Right lobe of liver (tissue), 6 donors: ENCODE measurements at regions not wholly inside any gene's neighbourhood (a gene's known extent, or its start where the extent isn't known, plus 50 kb on each side); places are given as distances from the start of the nearest gene placed in this dataset.

Source experiments
- ATAC-seq, 4 donors: fragments of 200-7000 bp; cut with Tn5 transposase; one replicate each; pipeline ENCODE4 v1.9.1; 2020; ENCODE audit warnings: mild to moderate bottlenecking in 4 of 4, moderate library complexity in 4 of 4
- DNase-seq, 3 donors: peaks; one replicate each; pipeline ENCODE4 v3.0.0-alpha.2; 2020
- H3K27ac ChIP-seq, 3 donors: fragments of 200-600 bp; one replicate each; pipeline ENCODE4 v1.8.0; 2022
- H3K27me3 ChIP-seq, 2 donors: fragments of 200-600 bp; one replicate each; pipeline ENCODE4 v1.8.0; 2022
- H3K36me3 ChIP-seq, 4 donors: fragments of 200-600 bp; sonication (generic) in 1 of 4; one replicate each; pipeline versions ENCODE4 v1.5.1 to v1.8.0; 2017 to 2022; ENCODE audit warnings: control low read depth in 1 of 4
- H3K4me1 ChIP-seq, 4 donors: fragments of 200-600 bp; sonication (generic) in 1 of 4; one replicate each; pipeline versions ENCODE4 v1.5.1 to v1.8.0; 2017 to 2022; ENCODE audit warnings: control low read depth in 1 of 4
- H3K4me3 ChIP-seq, 3 donors: fragments of 200-600 bp; one replicate each; pipeline ENCODE4 v1.8.0; 2022
- H3K9me3 ChIP-seq, 4 donors: fragments of 200-600 bp; sonication (generic) in 1 of 4; one replicate each; pipeline versions ENCODE4 v1.5.1 to v1.8.0; 2017 to 2022; ENCODE audit warnings: control low read depth in 1 of 4
- POLR2A ChIP-seq: fragments of 450-650 bp; IDR thresholded peaks from one replicate; pipeline ENCODE4 v1.6.1; 2017; ENCODE audit warnings: antibody characterized with exemption, mild to moderate bottlenecking
- WGBS: methylation state at CpG from one replicate; pipeline ENCODE4 v1.1.6; 2018; ENCODE audit warnings: low coverage, low lambda C conversion rate; ENCODE audit not compliant: insufficient coverage; ENCODE audit errors: missing lambda C conversion rate; 5-methylcytosine and 5-hydroxymethylcytosine counted together
- intact Hi-C, 2 donors: fragments of 100-400 bp; cut with DNase I; formaldehyde crosslinking; loops; one replicate each; pipeline versions ENCODE4 v1.11.2 to v1.14.1; 2022
- TF ChIP-seq, protein P1 (sequence below), 4 donors: fragments of 200-600 bp in 3 of 4; fragments of 450-650 bp in 1 of 4; IDR thresholded peaks; one replicate each; pipeline versions ENCODE4 v1.5.1 to v1.8.0; 2016 to 2022; ENCODE audit warnings: antibody characterized with exemption in 4 of 4, mild to moderate bottlenecking in 2 of 4
- donor health status: DM: no; HTN: yes; CAD: no.
- donor health status: DM: no; HTN: no; CAD: no.
- donor health status: DM: no; HTN: no; CAD: no.
- donor health status: DM: no; HTN: yes; CAD: no.
- donor health status: DM: no; HTN: yes; CAD: no.

GRCh38 chr4:29805245-29805644 is 914.9 kb upstream of the PCDH7 start:
- Histone ChIP-seq H3K27me3 (no peaks in the 10 kb centered on the region), H3K4me3 (no peak overlapping the region), H3K36me3 (no peaks in the 10 kb centered on the region), H3K4me1 (no peaks in the 10 kb centered on the region), H3K9me3 (no peaks in the 10 kb centered on the region), H3K27ac (no peak overlapping the region)
- DNase-seq = no peak
- 12% methylated on average over 2 of the region's 2 CpGs for WGBS
- no peak for ATAC-seq
- intact Hi-C loops = no loop called here
- TF ChIP-seq, protein P1, sequence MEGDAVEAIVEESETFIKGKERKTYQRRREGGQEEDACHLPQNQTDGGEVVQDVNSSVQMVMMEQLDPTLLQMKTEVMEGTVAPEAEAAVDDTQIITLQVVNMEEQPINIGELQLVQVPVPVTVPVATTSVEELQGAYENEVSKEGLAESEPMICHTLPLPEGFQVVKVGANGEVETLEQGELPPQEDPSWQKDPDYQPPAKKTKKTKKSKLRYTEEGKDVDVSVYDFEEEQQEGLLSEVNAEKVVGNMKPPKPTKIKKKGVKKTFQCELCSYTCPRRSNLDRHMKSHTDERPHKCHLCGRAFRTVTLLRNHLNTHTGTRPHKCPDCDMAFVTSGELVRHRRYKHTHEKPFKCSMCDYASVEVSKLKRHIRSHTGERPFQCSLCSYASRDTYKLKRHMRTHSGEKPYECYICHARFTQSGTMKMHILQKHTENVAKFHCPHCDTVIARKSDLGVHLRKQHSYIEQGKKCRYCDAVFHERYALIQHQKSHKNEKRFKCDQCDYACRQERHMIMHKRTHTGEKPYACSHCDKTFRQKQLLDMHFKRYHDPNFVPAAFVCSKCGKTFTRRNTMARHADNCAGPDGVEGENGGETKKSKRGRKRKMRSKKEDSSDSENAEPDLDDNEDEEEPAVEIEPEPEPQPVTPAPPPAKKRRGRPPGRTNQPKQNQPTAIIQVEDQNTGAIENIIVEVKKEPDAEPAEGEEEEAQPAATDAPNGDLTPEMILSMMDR (IDR thresholded peaks at IDR 0.05) = no peak
- TF ChIP-seq POLR2A = no peak

DNA sequence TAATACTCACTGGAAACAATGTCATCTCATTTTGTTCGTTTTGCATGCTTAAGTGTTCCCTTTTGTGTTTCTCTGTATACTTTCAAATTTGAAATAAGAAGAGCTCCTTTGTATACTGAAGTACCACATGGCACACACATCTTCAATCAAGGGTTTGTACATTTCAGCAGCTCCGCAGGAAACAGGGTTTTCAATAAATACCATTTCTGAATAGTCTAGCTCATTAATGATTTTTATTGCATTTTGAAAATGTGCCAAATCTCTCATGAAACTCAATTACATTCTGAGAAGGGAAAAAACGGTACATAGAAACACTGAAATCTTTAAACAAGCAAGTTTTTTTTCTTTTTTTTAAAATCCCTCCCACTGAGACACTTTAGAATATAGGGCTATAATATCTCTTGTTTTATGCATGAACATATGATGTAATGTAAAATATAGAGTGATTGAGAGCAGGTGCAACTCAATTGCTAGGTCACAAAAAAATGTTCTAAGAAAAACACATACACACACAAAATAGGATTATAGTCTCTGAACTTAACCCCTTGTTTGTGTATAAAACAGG is 914.2 kb upstream of the PCDH7 start:
- H3K4me1 ChIP-seq = no peaks in the 10 kb centered on the region
- H3K9me3 ChIP-seq = no peaks in the 10 kb centered on the region
- intact Hi-C loops = no loop called here
- DNase-seq (no peak), ATAC-seq (no peak)
- H3K27ac ChIP-seq = no peak overlapping the region
- no peaks in the 10 kb centered on the region for H3K36me3 ChIP-seq
- H3K4me3 ChIP-seq = no peak overlapping the region
- TF ChIP-seq, protein P1 (IDR thresholded peaks at IDR 0.05) = no peak
- TF ChIP-seq POLR2A = no peak
- WGBS = 33% methylated on average over 3 of the region's 3 CpGs
- H3K27me3 ChIP-seq = no peaks in the 10 kb centered on the region

DNA sequence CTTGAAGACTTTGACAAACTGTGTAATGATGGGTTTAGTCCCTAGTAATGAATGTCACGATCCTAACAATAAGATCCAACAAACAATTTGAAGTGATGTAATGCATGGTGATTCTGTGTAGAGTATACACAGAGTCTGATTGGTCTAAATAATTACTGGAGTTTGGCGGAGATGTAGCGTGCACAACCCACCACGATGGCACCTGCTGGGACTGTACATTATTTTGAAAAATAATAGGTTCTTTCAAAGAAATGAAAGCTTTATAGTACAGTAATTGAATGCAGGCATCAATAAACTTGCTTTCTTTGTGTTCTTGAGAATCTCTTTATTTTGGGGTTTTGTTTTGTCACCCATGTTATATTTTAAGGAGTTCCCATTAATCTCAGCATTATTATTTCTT is 902.2 kb upstream of the PCDH7 start:
- H3K27ac ChIP-seq = no peak overlapping the region
- no peak overlapping the region for H3K4me3 ChIP-seq
- DNase-seq (no peak), ATAC-seq (no peak)
- intact Hi-C loops = no loop called here
- no peaks in the 10 kb centered on the region for H3K9me3 ChIP-seq
- WGBS = 62% methylated on average over 4 of the region's 4 CpGs
- TF ChIP-seq, protein P1 (IDR thresholded peaks at IDR 0.05) = no peak
- no peak for TF ChIP-seq POLR2A
- no peaks in the 10 kb centered on the region for H3K27me3 ChIP-seq
- no peaks in the 10 kb centered on the region for H3K36me3 ChIP-seq
- H3K4me1 ChIP-seq = no peaks in the 10 kb centered on the region

DNA sequence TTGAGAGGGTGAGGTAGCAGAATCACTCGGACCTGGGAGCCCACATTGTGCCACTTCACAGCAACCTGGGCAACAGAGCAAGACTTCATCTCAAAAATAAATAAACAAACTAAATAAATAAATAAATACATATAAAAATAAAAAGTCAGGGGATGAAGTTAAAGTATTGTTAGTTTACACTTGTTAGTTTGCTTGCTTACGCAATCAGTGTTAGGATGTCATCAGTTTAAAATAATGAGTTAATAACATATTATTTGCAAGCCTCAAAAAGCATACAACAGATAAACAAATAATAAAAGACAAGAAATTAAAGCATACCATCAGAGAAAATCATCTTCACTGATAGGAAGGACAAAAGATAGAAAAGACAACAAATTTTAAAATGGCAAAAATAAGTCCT is 891.1 kb upstream of the PCDH7 start:
- no peak overlapping the region for H3K4me3 ChIP-seq
- no peaks in the 10 kb centered on the region for H3K9me3 ChIP-seq
- intact Hi-C loops = no loop called here
- TF ChIP-seq, protein P1 (IDR thresholded peaks at IDR 0.05) = no peak
- no peak for TF ChIP-seq POLR2A
- H3K27me3 ChIP-seq = no peaks in the 10 kb centered on the region
- ATAC-seq = no peak
- H3K36me3 ChIP-seq = no peaks in the 10 kb centered on the region
- H3K4me1 ChIP-seq = no peaks in the 10 kb centered on the region
- WGBS = 60% methylated on average over 2 of the region's 2 CpGs
- no peak overlapping the region for H3K27ac ChIP-seq
- DNase-seq = no peak

- no peaks in the 10 kb centered on the region for H3K27me3 ChIP-seq
- no peak for DNase-seq
- intact Hi-C loops = no loop called here
- no peak for ATAC-seq
- H3K9me3 ChIP-seq = no peaks in the 10 kb centered on the region
- TF ChIP-seq, protein P1 (IDR thresholded peaks at IDR 0.05) = no peak
- no peak for TF ChIP-seq POLR2A
- no peaks in the 10 kb centered on the region for H3K4me1 ChIP-seq
- no peak overlapping the region for H3K27ac ChIP-seq
- H3K4me3 ChIP-seq = no peak overlapping the region
- H3K36me3 ChIP-seq = no peaks in the 10 kb centered on the region
These were observed 867.6 kb upstream of the PCDH7 start for GRCh38 chr4:29852537-29852936.
